ENCODE measurements at regions not wholly inside any gene's neighbourhood (a gene's known extent, or its start where the extent isn't known, plus 50 kb on each side); places are given as distances from the start of the nearest gene placed in this dataset.

GRCh38 chr3:154522036-154522602, 92.1 kb upstream of the GPR149 start:
- Histone ChIP-seq H3K9me2 (ENCODE audit: low read depth, low read length) (no peaks in the 10 kb centered on the region), H3K27ac (ENCODE audit: low read depth, low read length, poor library complexity, severe bottlenecking) (no peak overlapping the region), H3K4me2 (ENCODE audit: low read length) (no peak overlapping the region), H3K9me3 (ENCODE audit: low read length) (no peaks in the 10 kb centered on the region), H3K36me3 (ENCODE audit: insufficient read depth, low read length) (no peaks in the 10 kb centered on the region), H2AFZ (ENCODE audit: low read length) (no peak overlapping the region), H3K4me3 (ENCODE audit: low read depth, low read length, poor library complexity, severe bottlenecking) (no peak overlapping the region), H3K9ac (ENCODE audit: low read length) (no peak overlapping the region), H3K27me3 (ENCODE audit: insufficient read depth, low read length) (no peaks in the 10 kb centered on the region), H4K20me1 (ENCODE audit: insufficient read depth, low read length) (no peaks in the 10 kb centered on the region), H3F3A (ENCODE audit: insufficient read depth, low read length) (no peaks in the 10 kb centered on the region), H3K4me1 (ENCODE audit: insufficient read depth, low read length, severe bottlenecking) (no peaks in the 10 kb centered on the region), H3K79me2 (ENCODE audit: insufficient read depth, low read length) (no peaks in the 10 kb centered on the region)
- TF ChIP-seq EZH2 (IDR thresholded peaks at IDR 0.05; ENCODE audit: borderline replicate concordance, low read length) (no peak), CTCF (IDR thresholded peaks at IDR 0.05; ENCODE audit: low read length) (no peak)

GRCh38 chr3:154517404-154517803, 87.4 kb upstream of the GPR149 start:
- Histone ChIP-seq H2AFZ (ENCODE audit: low read length) (no peak overlapping the region), H3F3A (ENCODE audit: insufficient read depth, low read length) (no peaks in the 10 kb centered on the region), H3K79me2 (ENCODE audit: insufficient read depth, low read length) (no peaks in the 10 kb centered on the region), H3K9ac (ENCODE audit: low read length) (no peak overlapping the region), H3K36me3 (ENCODE audit: insufficient read depth, low read length) (no peaks in the 10 kb centered on the region), H4K20me1 (ENCODE audit: insufficient read depth, low read length) (no peaks in the 10 kb centered on the region), H3K4me2 (ENCODE audit: low read length) (no peak overlapping the region), H3K9me3 (ENCODE audit: low read length) (no peaks in the 10 kb centered on the region), H3K4me3 (ENCODE audit: low read depth, low read length, poor library complexity, severe bottlenecking) (no peak overlapping the region), H3K9me2 (ENCODE audit: low read depth, low read length) (no peaks in the 10 kb centered on the region), H3K27ac (ENCODE audit: low read depth, low read length, poor library complexity, severe bottlenecking) (no peak overlapping the region), H3K4me1 (ENCODE audit: insufficient read depth, low read length, severe bottlenecking) (no peaks in the 10 kb centered on the region), H3K27me3 (ENCODE audit: insufficient read depth, low read length) (no peaks in the 10 kb centered on the region)
- TF ChIP-seq CTCF (IDR thresholded peaks at IDR 0.05; ENCODE audit: low read length) = no peak
- TF ChIP-seq EZH2 (IDR thresholded peaks at IDR 0.05; ENCODE audit: borderline replicate concordance, low read length) = no peak

GRCh38 chr3:154515921-154516320, 85.9 kb upstream of the GPR149 start:
- no peaks in the 10 kb centered on the region for H3K27me3 ChIP-seq (ENCODE audit: insufficient read depth, low read length)
- H3K9ac ChIP-seq (ENCODE audit: low read length) = no peak overlapping the region
- H2AFZ ChIP-seq (ENCODE audit: low read length) = no peak overlapping the region
- H3F3A ChIP-seq (ENCODE audit: insufficient read depth, low read length) = no peaks in the 10 kb centered on the region
- H3K9me3 ChIP-seq (ENCODE audit: low read length) = no peaks in the 10 kb centered on the region
- no peak overlapping the region for H3K27ac ChIP-seq (ENCODE audit: low read depth, low read length, poor library complexity, severe bottlenecking)
- H3K79me2 ChIP-seq (ENCODE audit: insufficient read depth, low read length) = no peaks in the 10 kb centered on the region
- H3K9me2 ChIP-seq (ENCODE audit: low read depth, low read length) = no peaks in the 10 kb centered on the region
- H3K36me3 ChIP-seq (ENCODE audit: insufficient read depth, low read length) = no peaks in the 10 kb centered on the region
- no peak overlapping the region for H3K4me3 ChIP-seq (ENCODE audit: low read depth, low read length, poor library complexity, severe bottlenecking)
- no peaks in the 10 kb centered on the region for H3K4me1 ChIP-seq (ENCODE audit: insufficient read depth, low read length, severe bottlenecking)
- H3K4me2 ChIP-seq (ENCODE audit: low read length) = no peak overlapping the region
- no peaks in the 10 kb centered on the region for H4K20me1 ChIP-seq (ENCODE audit: insufficient read depth, low read length)
- TF ChIP-seq EZH2 (IDR thresholded peaks at IDR 0.05; ENCODE audit: borderline replicate concordance, low read length) = no peak
- TF ChIP-seq CTCF (IDR thresholded peaks at IDR 0.05; ENCODE audit: low read length) = no peak

Data from OCI-LY1 (cell line).